Thymus (tissue), 11 donors: ENCODE measurements at regions not wholly inside any gene's neighbourhood (a gene's known extent, or its start where the extent isn't known, plus 50 kb on each side); places are given as distances from the start of the nearest gene placed in this dataset.

ENCODE experiments used
- DNase-seq, 9 donors: peaks; one replicate each; pipeline ENCODE4 v3.0.0-alpha.2; 2013; ENCODE audit warnings: low spot score in 9 of 9, low read depth in 6 of 9, missing footprints in 1 of 9
- H3K27ac ChIP-seq, 2 donors: one replicate each; pipeline ENCODE4 v1.5.1; 2013; ENCODE audit warnings: control low read depth in 1 of 2, low read depth in 1 of 2, low read length in 1 of 2, mild to moderate bottlenecking in 1 of 2, moderate library complexity in 1 of 2
- H3K27me3 ChIP-seq, 2 donors: one replicate each; pipeline ENCODE4 v1.5.1; 2013; ENCODE audit warnings: low read length in 1 of 2; ENCODE audit not compliant: control insufficient read depth in 2 of 2, insufficient read depth in 1 of 2
- H3K36me3 ChIP-seq, 2 donors: one replicate each; pipeline ENCODE4 v1.5.1; 2013; ENCODE audit warnings: low read length in 1 of 2, mild to moderate bottlenecking in 1 of 2, moderate library complexity in 1 of 2; ENCODE audit not compliant: control insufficient read depth in 2 of 2, insufficient read depth in 2 of 2
- H3K4me1 ChIP-seq, 2 donors: one replicate each; pipeline ENCODE4 v1.5.1; 2013; ENCODE audit warnings: low read length in 2 of 2; ENCODE audit not compliant: control insufficient read depth in 2 of 2, insufficient read depth in 2 of 2
- H3K4me3 ChIP-seq, 2 donors: one replicate each; pipeline ENCODE4 v1.5.1; 2013; ENCODE audit warnings: low read length in 2 of 2, control low read depth in 1 of 2, mild to moderate bottlenecking in 1 of 2
- H3K9me3 ChIP-seq, 2 donors: one replicate each; pipeline ENCODE4 v1.5.1; 2013; ENCODE audit warnings: low read length in 1 of 2, mild to moderate bottlenecking in 1 of 2; ENCODE audit not compliant: control insufficient read depth in 2 of 2, insufficient read depth in 1 of 2
- WGBS: extraction: QIAGEN DNeasy Blood & Tissue Kit; methylation state at CpG from one replicate; pipeline ENCODE4 v1.1.7; 2013; 5-methylcytosine and 5-hydroxymethylcytosine counted together
- donor health status: healthy.

DNA sequence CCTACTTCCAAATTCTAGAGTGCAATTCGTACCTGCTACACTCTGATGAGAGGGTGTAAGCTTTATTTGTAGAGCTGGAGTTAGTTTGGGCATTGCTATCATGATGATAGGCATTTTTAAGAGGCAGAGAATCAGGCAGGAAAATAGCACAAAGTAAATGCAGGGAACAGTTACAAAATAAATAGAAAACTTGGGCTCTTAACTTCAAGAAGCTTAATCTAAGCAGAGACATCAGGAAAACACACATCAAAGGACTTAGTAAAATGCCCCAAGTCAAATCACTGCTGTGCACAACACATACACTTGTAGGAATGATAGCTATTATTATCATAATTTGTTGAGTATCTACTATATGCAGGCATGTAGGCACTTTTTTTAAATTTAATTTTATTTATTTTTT, 381.2 kb downstream of the CD83 start:
- no peak overlapping the region for H3K27ac ChIP-seq
- 96% methylated on average over 1 of the region's 1 CpG for WGBS
- DNase-seq = no peak
- peaks cover 0 to 2% of the 10 kb centered on the region in 2 donors for H3K9me3 ChIP-seq
- H3K27me3 ChIP-seq = no peaks in the 10 kb centered on the region
- no peak overlapping the region for H3K4me3 ChIP-seq
- no peaks in the 10 kb centered on the region for H3K4me1 ChIP-seq
- no peaks in the 10 kb centered on the region for H3K36me3 ChIP-seq

DNA sequence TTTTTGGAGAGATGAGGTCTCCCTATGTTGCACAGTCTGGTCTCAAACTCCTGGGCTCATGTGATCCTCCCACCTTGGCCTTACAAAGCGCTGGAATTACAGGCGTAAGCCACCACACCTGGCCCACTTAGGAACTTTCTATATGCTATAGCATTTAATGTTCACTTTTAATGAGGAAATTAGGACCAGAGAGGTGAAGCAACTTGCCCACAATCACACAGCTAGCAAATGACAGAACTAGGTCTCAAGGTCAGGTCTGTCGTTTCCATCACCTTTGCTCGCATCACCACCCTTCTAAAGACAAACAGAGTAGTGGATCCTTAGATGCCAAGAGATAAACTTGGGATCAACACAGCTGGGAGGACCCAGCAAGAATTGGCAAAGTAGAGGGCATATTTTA, 381.7 kb downstream of the CD83 start:
- no peak for DNase-seq
- Histone ChIP-seq H3K27ac (no peak overlapping the region), H3K4me1 (no peaks in the 10 kb centered on the region), H3K36me3 (no peaks in the 10 kb centered on the region), H3K27me3 (no peaks in the 10 kb centered on the region), H3K9me3 (peaks cover 0 to 2% of the 10 kb centered on the region in 2 donors), H3K4me3 (no peak overlapping the region)
- WGBS = over 99% methylated on average over 4 of the region's 4 CpGs

DNA sequence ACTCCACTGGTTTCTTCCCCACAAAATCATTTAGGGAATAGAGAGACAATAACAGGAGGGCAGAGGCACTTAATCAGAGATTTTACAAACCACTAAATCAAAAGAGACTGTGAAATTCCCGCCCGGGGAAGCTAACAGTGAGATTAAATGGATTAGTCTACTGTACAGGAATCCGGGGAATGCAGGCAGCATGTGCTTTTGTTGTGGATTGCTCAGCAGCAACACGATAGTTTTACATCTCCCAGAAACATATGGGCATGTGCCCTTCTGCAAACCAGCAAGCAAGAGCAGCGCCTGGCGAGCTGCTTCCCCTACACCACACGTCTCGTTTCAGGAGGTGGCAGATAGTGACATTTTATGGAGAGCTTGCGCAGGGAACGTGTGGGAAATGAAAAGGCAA, 382.3 kb downstream of the CD83 start:
- no peak for DNase-seq
- Histone ChIP-seq H3K36me3 (no peaks in the 10 kb centered on the region), H3K4me1 (no peaks in the 10 kb centered on the region), H3K4me3 (no peak overlapping the region), H3K27ac (no peak overlapping the region), H3K9me3 (peaks cover 0 to 2% of the 10 kb centered on the region in 2 donors), H3K27me3 (no peaks in the 10 kb centered on the region)
- WGBS = 88% methylated on average over 10 of the region's 10 CpGs

DNA sequence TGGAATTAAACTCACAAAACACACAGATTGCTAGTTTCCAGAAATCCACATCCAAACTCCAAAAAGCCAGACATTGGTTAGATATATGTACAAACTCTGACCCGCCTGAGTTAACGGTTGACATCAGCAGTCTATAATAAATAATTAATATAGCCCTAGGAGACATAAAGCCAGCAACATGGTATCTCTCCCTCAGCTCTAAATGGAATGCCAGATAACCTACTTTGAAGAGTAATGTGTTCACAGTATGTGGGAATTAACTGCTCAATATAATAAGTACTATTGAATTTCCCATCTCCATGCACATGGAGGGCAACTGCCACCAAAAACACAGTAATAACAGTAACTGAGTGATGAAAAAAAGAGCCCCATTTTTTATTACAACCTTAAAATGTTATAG, 383.2 kb downstream of the CD83 start:
- Histone ChIP-seq H3K27me3 (no peaks in the 10 kb centered on the region), H3K36me3 (no peaks in the 10 kb centered on the region), H3K9me3 (peaks cover 0 to 2% of the 10 kb centered on the region in 2 donors), H3K4me3 (no peak overlapping the region), H3K27ac (no peak overlapping the region), H3K4me1 (no peaks in the 10 kb centered on the region)
- no peak for DNase-seq
- 95% methylated on average over 2 of the region's 2 CpGs for WGBS

DNA sequence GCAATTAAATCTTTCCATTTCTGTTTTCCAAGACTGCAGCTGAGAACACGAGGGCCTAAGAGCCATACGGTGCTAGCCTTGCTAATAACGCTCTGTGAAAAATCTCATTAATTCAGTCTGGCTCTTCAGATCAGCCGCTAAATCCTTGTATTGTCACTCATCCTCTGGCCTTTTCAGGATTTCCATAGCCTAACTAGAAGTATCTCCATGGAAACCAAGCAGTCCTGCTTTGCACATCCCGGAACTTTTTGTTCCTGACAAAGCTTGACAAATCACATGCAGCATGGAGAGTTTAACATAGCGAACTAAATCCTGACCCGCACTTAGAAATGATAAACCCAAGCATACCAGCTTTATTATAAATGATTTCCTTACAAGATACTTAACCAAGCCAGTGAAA, 383.7 kb downstream of the CD83 start:
- H3K4me1 ChIP-seq = peaks cover 0 to 3% of the 10 kb centered on the region in 2 donors
- WGBS = over 99% methylated on average over 7 of the region's 7 CpGs
- H3K9me3 ChIP-seq = peaks cover 0 to 2% of the 10 kb centered on the region in 2 donors
- no peak overlapping the region for H3K4me3 ChIP-seq
- H3K36me3 ChIP-seq = no peaks in the 10 kb centered on the region
- DNase-seq = no peak
- H3K27ac ChIP-seq = no peak overlapping the region
- no peaks in the 10 kb centered on the region for H3K27me3 ChIP-seq

DNA sequence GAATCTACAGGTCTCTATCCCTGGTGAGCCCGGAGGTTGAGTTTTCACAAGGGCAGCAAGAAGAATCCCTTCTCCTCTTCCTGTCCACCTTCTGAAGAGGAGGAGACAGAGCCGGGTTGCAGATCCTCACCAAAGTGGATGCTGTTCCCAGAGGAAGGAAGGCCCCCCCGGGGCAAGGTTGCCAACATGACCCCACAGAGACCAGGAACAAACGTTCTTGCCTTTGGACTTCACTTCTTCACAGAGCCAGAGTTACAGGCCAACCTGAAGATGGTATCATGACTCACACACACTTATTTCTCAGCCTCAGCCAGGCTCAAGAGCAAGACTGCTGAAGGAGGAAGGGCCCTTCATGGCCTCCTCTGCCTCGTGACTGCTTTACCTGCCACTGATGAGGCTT, 384.3 kb downstream of the CD83 start:
- 92% methylated on average over 5 of the region's 5 CpGs for WGBS
- no peak overlapping the region for H3K27ac ChIP-seq

DNA sequence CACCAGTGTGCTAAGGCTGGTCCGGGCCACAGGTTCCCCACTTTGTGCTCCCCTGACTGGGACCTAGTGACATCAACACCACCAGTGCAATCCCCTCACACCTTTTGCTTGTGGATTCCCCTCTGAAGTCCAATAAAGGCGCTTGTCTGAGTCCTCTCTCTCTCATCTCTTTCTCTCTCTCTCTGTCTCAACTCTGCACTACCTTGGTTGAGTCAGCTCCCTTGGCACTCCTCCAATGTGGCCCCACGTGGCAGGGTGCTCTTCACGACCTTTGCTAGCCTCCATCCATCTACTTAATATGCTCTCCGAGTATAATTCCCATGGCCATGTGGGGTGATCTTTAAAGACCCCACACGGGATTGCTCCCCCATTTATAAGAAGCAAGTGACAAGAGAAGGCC, 385.0 kb downstream of the CD83 start:
- H3K36me3 ChIP-seq = no peaks in the 10 kb centered on the region
- H3K4me1 ChIP-seq = peaks cover 3 to 11% of the 10 kb centered on the region in 2 donors
- H3K9me3 ChIP-seq = no peaks in the 10 kb centered on the region
- no peaks in the 10 kb centered on the region for H3K27me3 ChIP-seq
- WGBS = 92% methylated on average over 6 of the region's 6 CpGs
- H3K27ac ChIP-seq = no peak overlapping the region
- DNase-seq = no peak
- no peak overlapping the region for H3K4me3 ChIP-seq

More for the DNA sequence above, 384.3 kb downstream of the CD83 start:
- no peaks in the 10 kb centered on the region for H3K36me3 ChIP-seq
- H3K9me3 ChIP-seq = peaks cover 0 to 2% of the 10 kb centered on the region in 2 donors
- no peak overlapping the region for H3K4me3 ChIP-seq
- H3K4me1 ChIP-seq = peaks cover 0 to 9% of the 10 kb centered on the region in 2 donors
- no peaks in the 10 kb centered on the region for H3K27me3 ChIP-seq
- DNase-seq = no peak

DNA sequence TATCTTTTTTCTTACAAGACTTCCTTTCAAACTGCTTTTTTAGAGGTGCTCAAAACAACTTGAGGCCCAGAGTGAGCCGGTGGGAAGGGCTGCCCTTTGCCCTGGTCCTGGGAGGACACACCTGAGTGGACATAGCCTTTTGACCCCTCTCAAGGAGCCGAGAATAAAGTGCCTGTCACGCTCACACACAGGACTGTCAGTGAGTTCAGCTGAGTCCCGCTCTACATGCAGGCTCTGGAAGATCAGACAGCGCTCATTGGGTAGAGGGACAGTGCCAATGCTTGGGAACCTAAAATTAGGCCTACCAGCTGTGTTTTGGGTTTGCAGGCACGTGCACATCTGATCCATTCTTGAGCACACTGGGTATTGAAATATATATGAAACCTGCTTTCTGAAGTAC, 387.8 kb downstream of the CD83 start:
- H3K9me3 ChIP-seq = peaks cover 0 to 3% of the 10 kb centered on the region in 2 donors
- H3K27ac ChIP-seq = no peak overlapping the region
- no peak for DNase-seq
- H3K4me1 ChIP-seq = peaks cover 5 to 11% of the 10 kb centered on the region in 2 donors
- no peak overlapping the region for H3K4me3 ChIP-seq
- WGBS = 86% methylated on average over 6 of the region's 6 CpGs
- H3K27me3 ChIP-seq = no peaks in the 10 kb centered on the region
- no peaks in the 10 kb centered on the region for H3K36me3 ChIP-seq

DNA sequence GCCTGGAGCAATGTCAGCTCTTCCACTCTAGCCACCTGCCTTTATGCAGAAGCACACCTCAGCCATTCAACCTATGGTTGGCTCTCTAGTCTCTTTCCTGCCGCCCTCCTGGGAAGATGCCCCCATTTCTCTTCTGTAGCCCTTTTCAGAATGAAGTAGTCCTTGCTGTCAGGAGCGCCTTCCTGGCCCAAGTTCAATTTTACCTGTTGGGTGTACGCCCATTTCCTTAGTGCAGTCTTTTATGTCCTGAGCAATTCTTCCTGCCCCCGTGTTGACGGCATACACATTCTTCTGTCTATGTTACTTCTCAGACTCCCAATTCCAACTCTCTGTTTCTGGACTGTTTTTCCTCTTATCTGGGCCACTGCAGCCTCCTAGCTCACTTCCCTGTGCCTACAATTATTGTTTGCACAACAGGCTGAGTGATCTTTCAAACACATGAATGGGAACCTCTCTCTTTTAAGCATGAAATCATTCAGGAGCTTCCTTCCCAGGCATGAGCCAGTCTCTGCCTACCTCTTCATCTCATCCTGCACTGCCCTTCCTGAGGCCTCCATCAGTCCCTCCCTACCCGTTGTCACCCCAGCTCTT, 389.2 kb downstream of the CD83 start:
- H3K9me3 ChIP-seq = peaks cover 0 to 3% of the 10 kb centered on the region in 2 donors
- no peaks in the 10 kb centered on the region for H3K36me3 ChIP-seq
- DNase-seq = peak in 1 of 9 donors; percentile 33
- no peaks in the 10 kb centered on the region for H3K27me3 ChIP-seq
- WGBS = 86% methylated on average over 6 of the region's 6 CpGs
- no peak overlapping the region for H3K27ac ChIP-seq
- peaks cover 5 to 11% of the 10 kb centered on the region in 2 donors for H3K4me1 ChIP-seq
- no peak overlapping the region for H3K4me3 ChIP-seq
